GM06990 (cell line): ENCODE measurements at regions not wholly inside any gene's neighbourhood (a gene's known extent, or its start where the extent isn't known, plus 50 kb on each side); places are given as distances from the start of the nearest gene placed in this dataset.

Experiments
- DNase-seq: peaks from one replicate; pipeline ENCODE4 v3.0.0-alpha.2; 2011; ENCODE audit not compliant: insufficient read length; ENCODE audit errors: extremely low read depth
- H3K27me3 ChIP-seq: replicated peaks from 2 replicates; pipeline ENCODE4 v1.6.0; 2011; ENCODE audit warnings: low read length; ENCODE audit not compliant: control insufficient read depth, insufficient read depth
- H3K36me3 ChIP-seq: 2 replicates; pipeline ENCODE4 v1.5.1; 2011; ENCODE audit warnings: low read length; ENCODE audit not compliant: control insufficient read depth, insufficient read depth
- H3K4me3 ChIP-seq: replicated peaks from 2 replicates; pipeline ENCODE4 v1.5.1; 2011; ENCODE audit warnings: low read depth, mild to moderate bottlenecking, control low read depth, low read length
- TF ChIP-seq, protein P1 (sequence below): IDR thresholded peaks from 2 replicates; pipeline ENCODE4 v1.5.1; 2011; ENCODE audit warnings: low read length, control low read depth, mild to moderate bottlenecking, inconsistent platforms; ENCODE audit not compliant: insufficient read depth, poor library complexity, severe bottlenecking

DNA sequence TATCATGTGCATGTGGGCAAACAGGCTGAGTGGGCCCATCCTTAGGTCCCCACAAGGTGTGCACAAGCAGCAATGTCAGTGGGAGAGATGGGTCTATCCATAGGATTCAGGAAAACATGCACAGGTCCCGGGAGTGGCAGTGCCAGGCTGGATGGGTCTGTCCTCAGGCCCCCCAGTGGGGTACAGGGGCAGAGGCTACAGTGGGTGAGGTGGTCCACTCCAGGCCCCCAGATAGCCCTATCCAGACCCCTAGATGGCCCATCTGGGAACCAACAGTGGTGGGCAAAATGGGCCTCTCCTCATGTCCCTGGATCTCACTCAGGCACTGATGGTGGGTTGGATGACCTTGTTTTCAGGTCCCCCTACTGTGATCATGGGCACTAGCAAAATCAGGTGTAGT lies 277.8 kb upstream of the SYT1 start:
- TF ChIP-seq, protein P1, sequence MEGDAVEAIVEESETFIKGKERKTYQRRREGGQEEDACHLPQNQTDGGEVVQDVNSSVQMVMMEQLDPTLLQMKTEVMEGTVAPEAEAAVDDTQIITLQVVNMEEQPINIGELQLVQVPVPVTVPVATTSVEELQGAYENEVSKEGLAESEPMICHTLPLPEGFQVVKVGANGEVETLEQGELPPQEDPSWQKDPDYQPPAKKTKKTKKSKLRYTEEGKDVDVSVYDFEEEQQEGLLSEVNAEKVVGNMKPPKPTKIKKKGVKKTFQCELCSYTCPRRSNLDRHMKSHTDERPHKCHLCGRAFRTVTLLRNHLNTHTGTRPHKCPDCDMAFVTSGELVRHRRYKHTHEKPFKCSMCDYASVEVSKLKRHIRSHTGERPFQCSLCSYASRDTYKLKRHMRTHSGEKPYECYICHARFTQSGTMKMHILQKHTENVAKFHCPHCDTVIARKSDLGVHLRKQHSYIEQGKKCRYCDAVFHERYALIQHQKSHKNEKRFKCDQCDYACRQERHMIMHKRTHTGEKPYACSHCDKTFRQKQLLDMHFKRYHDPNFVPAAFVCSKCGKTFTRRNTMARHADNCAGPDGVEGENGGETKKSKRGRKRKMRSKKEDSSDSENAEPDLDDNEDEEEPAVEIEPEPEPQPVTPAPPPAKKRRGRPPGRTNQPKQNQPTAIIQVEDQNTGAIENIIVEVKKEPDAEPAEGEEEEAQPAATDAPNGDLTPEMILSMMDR = no peak
- Histone ChIP-seq H3K4me3 (no peak overlapping the region), H3K36me3 (no peaks in the 10 kb centered on the region), H3K27me3 (no peaks in the 10 kb centered on the region)
- DNase-seq = no peak

DNA sequence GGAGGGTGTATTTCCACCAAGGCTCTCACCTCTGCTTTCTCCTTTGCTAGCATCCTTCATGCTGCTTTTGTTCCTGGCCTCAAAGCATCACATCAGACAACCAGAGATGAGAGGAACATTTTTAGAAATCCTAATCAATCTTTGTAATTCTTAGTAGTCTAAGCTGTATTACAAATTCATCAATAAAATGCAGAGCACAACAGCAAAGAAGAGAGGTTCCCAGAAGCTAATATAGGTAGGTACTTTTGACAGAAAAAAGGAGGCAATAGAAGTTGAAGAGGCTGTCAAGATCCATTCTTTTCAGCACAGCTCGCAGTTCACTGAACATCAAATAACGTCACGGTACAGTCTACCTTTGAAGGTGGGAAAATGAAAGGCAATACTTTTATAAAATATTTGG lies 265.2 kb upstream of the SYT1 start:
- H3K27me3 ChIP-seq = no peaks in the 10 kb centered on the region
- H3K36me3 ChIP-seq = no peaks in the 10 kb centered on the region
- H3K4me3 ChIP-seq = no peak overlapping the region
- TF ChIP-seq, protein P1 = no peak
- DNase-seq = no peak

DNA sequence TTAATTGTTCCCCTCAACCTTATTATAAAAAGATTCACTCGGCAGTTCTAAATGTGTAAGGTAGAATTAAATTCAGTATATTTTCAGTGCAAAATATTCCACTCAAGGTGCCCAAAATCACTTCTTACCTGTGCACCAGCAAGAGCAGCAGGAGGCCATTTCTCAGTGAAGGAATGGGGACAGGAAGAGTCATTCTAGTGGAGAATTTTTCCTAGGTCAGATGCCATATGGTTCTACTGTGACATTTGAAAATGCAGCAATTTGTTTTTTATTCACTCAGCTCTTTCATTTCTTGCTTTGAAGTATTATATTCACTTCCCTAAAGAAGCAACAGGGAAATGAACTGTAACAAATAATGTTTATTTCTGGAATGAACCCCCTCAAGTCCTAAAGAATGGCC lies 264.0 kb upstream of the SYT1 start:
- TF ChIP-seq, protein P1 = no peak
- Histone ChIP-seq H3K36me3 (no peaks in the 10 kb centered on the region), H3K4me3 (no peak overlapping the region), H3K27me3 (no peaks in the 10 kb centered on the region)
- no peak for DNase-seq

DNA sequence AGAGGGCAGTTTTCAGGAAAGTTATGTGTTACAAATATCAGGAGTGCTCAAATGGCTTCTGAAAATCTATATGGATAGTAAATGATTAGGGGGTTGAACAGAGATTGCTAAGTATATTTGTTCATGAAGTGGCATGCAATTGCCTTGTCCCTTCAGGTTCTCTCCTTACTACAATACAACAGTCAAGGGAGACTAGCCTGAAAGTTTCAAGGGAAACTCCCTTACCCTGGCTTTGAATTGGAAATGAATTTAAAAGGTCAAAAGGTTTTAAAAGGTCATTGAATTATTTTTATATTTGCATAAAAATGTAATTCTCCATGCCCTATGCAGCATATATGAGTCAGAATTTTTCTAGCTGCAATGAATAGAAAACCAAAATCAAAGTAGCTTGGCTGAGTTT lies 253.1 kb upstream of the SYT1 start:
- no peaks in the 10 kb centered on the region for H3K27me3 ChIP-seq
- TF ChIP-seq, protein P1 = no peak
- no peak for DNase-seq

DNA sequence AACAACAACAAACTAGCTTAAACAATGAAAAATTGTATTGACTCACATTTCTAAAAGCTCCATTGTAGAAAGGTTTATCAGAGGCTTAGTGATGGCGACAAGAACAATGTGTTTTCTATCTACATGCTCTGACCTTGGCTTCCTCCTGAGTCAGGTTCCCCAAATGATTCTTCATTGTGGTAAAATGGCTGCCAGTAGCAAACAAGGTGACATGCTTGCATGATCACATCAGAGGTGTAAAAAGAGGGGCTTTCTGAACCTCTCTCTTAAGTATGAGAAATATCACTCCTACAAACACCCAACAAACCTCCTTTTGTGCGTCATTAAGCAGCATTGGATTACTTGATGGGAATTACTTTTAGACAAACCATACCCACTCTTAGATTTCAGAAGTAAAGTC lies 252.4 kb upstream of the SYT1 start:
- H3K27me3 ChIP-seq = no peaks in the 10 kb centered on the region
- DNase-seq = no peak
- TF ChIP-seq, protein P1 = no peak
- H3K36me3 ChIP-seq = no peaks in the 10 kb centered on the region
- H3K4me3 ChIP-seq = no peak overlapping the region

More for the DNA sequence above, 253.1 kb upstream of the SYT1 start:
- Histone ChIP-seq H3K4me3 (no peak overlapping the region), H3K36me3 (no peaks in the 10 kb centered on the region)

DNA sequence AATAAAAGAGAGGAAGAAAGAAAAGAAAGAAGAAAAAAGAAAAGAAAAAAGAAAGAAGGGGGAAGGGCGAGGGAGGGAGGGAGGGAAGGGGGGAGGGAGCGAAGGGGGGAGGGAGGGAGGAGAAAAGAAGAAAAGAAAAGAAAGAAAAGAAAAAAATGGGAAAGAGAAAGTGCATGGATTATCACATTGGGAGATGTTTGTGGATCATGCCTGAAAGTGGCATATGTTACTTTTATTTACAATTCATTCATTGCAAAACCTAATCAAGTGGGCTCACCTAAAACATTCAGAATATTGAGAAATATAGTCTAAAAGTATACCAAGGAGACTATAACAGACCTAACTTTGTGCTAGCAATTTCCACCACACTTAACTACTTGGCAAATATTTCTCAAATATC lies 246.9 kb upstream of the SYT1 start:
- TF ChIP-seq, protein P1 = no peak
- H3K4me3 ChIP-seq = no peak overlapping the region
- no peaks in the 10 kb centered on the region for H3K36me3 ChIP-seq
- DNase-seq = no peak
- no peaks in the 10 kb centered on the region for H3K27me3 ChIP-seq
